Astrocyte (in vitro differentiated cells and primary cell): ENCODE measurements at regions not wholly inside any gene's neighbourhood (a gene's known extent, or its start where the extent isn't known, plus 50 kb on each side); places are given as distances from the start of the nearest gene placed in this dataset.

Experiments used
- EZH2 ChIP-seq: IDR thresholded peaks from 2 replicates; pipeline ENCODE4 v1.6.1; 2012; ENCODE audit warnings: mild to moderate bottlenecking, low read length, inconsistent platforms; ENCODE audit not compliant: insufficient read depth
- TF ChIP-seq, protein P1 (sequence below): IDR thresholded peaks from 2 replicates; pipeline ENCODE4 v1.5.1; 2011; ENCODE audit warnings: low read depth, mild to moderate bottlenecking, inconsistent platforms, low read length, moderate library complexity; ENCODE audit not compliant: insufficient read depth

DNA sequence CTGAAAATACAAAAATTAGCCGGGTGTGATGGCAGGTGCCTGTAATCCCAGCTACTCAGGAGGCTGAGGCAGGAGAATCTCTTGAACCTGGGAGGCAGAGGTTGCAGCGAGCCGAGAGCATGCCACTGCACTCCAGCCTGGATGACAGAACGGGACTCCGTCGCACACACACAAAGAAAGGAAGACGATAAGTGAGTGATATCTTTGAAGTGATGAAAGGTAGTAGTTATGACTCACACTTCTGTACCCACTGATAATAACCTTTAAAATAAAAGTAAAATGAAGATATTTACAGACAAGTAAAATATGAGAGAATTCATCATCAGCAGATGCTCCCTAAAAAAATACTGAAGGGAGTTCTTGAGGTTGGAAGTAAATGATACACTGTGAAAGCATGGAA, 171.3 kb upstream of the CRY1 start:
- TF ChIP-seq, protein P1, sequence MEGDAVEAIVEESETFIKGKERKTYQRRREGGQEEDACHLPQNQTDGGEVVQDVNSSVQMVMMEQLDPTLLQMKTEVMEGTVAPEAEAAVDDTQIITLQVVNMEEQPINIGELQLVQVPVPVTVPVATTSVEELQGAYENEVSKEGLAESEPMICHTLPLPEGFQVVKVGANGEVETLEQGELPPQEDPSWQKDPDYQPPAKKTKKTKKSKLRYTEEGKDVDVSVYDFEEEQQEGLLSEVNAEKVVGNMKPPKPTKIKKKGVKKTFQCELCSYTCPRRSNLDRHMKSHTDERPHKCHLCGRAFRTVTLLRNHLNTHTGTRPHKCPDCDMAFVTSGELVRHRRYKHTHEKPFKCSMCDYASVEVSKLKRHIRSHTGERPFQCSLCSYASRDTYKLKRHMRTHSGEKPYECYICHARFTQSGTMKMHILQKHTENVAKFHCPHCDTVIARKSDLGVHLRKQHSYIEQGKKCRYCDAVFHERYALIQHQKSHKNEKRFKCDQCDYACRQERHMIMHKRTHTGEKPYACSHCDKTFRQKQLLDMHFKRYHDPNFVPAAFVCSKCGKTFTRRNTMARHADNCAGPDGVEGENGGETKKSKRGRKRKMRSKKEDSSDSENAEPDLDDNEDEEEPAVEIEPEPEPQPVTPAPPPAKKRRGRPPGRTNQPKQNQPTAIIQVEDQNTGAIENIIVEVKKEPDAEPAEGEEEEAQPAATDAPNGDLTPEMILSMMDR, result no peak
- no peak for TF ChIP-seq EZH2
